ENCODE measurements at regions not wholly inside any gene's neighbourhood (a gene's known extent, or its start where the extent isn't known, plus 50 kb on each side); places are given as distances from the start of the nearest gene placed in this dataset.

DNA sequence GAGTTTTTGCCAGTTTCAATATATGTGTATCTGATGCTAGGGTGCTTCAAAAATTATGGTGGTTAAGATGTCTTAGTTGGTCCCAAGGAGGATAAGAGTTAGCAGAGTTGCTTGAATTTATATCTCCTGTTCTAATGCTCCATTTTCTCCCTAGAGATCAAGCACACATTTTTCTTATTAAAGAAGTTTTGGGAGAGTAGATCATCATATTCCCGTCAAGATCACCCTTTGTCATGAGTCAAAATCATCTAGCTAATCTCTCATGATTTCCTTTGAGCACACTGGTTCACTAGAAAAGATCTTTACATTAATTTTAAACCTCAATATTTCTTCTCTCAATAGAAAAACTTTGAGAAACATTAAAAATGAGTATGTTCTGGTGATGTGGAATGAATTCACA is 429.9 kb upstream of the SEMA3A start:
- no peak for TF ChIP-seq CTCF (IDR thresholded peaks at IDR 0.05)

- TF ChIP-seq CTCF (IDR thresholded peaks at IDR 0.05), result no peak
Measured at GRCh38 chr7:84617265-84618030, 422.9 kb upstream of the SEMA3A start.

GRCh38 chr7:84614821-84615501 is 420.4 kb upstream of the SEMA3A start:
- TF ChIP-seq CTCF (IDR thresholded peaks at IDR 0.05), result no peak

DNA sequence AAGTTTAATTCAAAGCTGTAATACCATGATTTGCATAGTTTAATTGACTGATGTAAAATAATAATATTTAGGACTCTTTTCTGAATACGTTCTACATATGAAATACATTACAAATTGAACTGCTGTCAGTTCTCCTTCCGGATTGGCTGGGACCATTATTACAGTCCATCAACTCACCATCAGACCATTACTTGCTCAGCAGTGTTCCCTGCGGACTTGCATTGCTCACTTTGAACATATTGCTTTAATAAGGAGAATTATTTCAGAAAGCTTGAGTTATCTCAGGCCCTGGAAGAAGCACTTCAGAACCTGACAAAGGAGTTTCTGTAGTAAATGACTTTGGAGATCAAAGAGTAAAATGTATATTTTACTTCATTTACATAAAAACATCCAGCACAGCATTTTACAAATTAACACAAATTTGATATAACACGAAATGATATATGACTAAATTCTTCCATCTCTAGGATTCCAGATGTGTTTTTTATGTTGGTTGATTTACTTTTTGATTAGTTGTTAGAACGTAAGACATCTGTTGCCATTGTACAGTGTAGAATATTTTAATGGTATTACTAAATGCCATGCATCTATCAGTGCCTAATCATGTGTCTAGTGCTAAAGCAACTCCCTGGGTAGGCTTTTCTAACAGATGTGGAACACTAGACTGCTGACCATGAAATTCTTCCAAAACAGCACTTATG is 418.5 kb upstream of the SEMA3A start:
- no peak for TF ChIP-seq CTCF (IDR thresholded peaks at IDR 0.05)

- no peak for TF ChIP-seq CTCF (IDR thresholded peaks at IDR 0.05)
Measured at GRCh38 chr7:84611391-84611790, 416.8 kb upstream of the SEMA3A start.

GRCh38 chr7:84610390-84610789 is 415.8 kb upstream of the SEMA3A start:
- no peak for TF ChIP-seq CTCF (IDR thresholded peaks at IDR 0.05)

GRCh38 chr7:84605301-84605700 is 410.7 kb upstream of the SEMA3A start:
- no peak for TF ChIP-seq CTCF (IDR thresholded peaks at IDR 0.05)
